ENCODE measurements at regions not wholly inside any gene's neighbourhood (a gene's known extent, or its start where the extent isn't known, plus 50 kb on each side); places are given as distances from the start of the nearest gene placed in this dataset.

DNA sequence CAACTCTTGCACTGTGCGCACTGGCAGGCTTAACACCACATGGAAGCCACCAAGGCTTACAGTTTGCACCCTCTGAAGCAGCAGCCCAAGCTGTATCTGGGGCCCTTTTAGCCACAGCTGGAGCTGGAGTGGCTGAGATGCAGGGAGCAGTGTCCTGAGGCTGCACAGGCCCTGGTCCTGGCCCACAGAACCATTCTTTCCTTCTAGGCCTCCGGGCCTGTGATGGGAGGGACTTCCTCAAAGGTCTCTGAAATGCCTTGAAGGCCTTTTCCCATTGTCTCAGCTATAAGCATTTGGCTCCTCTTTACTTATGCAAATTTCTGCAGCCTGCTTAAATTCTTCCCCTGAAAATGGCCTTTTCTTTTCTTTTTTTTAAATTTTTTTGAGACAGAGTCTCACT is 104.4 kb upstream of the CPLX2 start:
- no peak for TF ChIP-seq POLR2A (IDR thresholded peaks at IDR 0.05)
- TF ChIP-seq, protein P1, sequence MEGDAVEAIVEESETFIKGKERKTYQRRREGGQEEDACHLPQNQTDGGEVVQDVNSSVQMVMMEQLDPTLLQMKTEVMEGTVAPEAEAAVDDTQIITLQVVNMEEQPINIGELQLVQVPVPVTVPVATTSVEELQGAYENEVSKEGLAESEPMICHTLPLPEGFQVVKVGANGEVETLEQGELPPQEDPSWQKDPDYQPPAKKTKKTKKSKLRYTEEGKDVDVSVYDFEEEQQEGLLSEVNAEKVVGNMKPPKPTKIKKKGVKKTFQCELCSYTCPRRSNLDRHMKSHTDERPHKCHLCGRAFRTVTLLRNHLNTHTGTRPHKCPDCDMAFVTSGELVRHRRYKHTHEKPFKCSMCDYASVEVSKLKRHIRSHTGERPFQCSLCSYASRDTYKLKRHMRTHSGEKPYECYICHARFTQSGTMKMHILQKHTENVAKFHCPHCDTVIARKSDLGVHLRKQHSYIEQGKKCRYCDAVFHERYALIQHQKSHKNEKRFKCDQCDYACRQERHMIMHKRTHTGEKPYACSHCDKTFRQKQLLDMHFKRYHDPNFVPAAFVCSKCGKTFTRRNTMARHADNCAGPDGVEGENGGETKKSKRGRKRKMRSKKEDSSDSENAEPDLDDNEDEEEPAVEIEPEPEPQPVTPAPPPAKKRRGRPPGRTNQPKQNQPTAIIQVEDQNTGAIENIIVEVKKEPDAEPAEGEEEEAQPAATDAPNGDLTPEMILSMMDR (IDR thresholded peaks at IDR 0.05): no peak
- TF ChIP-seq EP300 (IDR thresholded peaks at IDR 0.05): no peak

Data from ovary (tissue), 3 donors.